ENCODE measurements at regions not wholly inside any gene's neighbourhood (a gene's known extent, or its start where the extent isn't known, plus 50 kb on each side); places are given as distances from the start of the nearest gene placed in this dataset.

- BruUV-seq (replicated peaks), result no TSS peak
- Mint-ChIP-seq H3K27me3 (ENCODE audit: insufficient read depth, unreplicated experiment) (peaks cover 4% of the 10 kb centered on the region), H3K4me3 (ENCODE audit: unreplicated experiment) (no peak overlapping the region), H3K36me3 (ENCODE audit: insufficient read depth, unreplicated experiment) (no peaks in the 10 kb centered on the region), H3K9me3 (ENCODE audit: unreplicated experiment) (no peaks in the 10 kb centered on the region), H3K27ac (ENCODE audit: unreplicated experiment) (no peak overlapping the region), H3K4me1 (ENCODE audit: low read depth, unreplicated experiment) (no peaks in the 10 kb centered on the region)
- Histone ChIP-seq H3K27me3 (replicated peaks; ENCODE audit: control insufficient read depth, insufficient read depth, low read length) (no peaks in the 10 kb centered on the region), H3K4me1 (no peaks in the 10 kb centered on the region), H3K36me3 (ENCODE audit: control insufficient read depth, insufficient read depth, low read length) (no peaks in the 10 kb centered on the region), H3K9me3 (no peaks in the 10 kb centered on the region), H3K4me3 (ENCODE audit: low read depth, low read length) (no peak overlapping the region)
- intact Hi-C loops (cut with micrococcal nuclease; ENCODE audit: unreplicated experiment), result no loop called here
- TF ChIP-seq CTCF (IDR thresholded peaks at IDR 0.05; ENCODE audit: insufficient read depth in 1 of 2, low read depth in 1 of 2, low read length in 1 of 2, severe bottlenecking in 1 of 2, unreplicated experiment in 1 of 2), result no peak
- CTCF ChIA-PET, result no interaction called here
- DNase-seq, result no peak
- POLR2A ChIA-PET, result no interaction called here
These were observed 122.2 kb downstream of the GPR37 start for GRCh38 chr7:124643311-124643811.

DNA sequence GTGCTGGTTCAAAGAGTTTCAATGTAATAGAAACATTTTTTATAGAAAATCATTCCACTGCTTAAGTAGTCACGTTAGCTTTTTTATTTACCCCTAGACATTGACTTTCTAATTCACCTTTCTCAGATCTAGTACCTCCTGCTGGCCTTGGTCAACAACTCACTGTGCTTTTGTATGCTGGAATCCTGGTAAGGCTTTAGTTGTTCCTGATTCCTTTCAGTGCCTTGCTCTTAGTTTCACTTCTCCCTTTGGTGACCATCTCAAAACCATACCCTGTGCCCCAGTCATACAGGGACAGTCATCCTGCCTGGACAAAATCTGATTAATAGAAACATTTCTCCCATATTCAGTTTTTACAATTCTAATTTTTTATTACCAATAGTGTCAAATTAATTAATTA lies 130.2 kb downstream of the GPR37 start:
- intact Hi-C loops (cut with micrococcal nuclease; ENCODE audit: unreplicated experiment), result no loop called here

GRCh38 chr7:124633740-124634139 lies 131.9 kb downstream of the GPR37 start:
- H3K36me3 ChIP-seq (ENCODE audit: control insufficient read depth, insufficient read depth, low read length), result no peaks in the 10 kb centered on the region
- BruUV-seq (replicated peaks), result no TSS peak
- no peak overlapping the region for H3K27ac Mint-ChIP-seq (ENCODE audit: unreplicated experiment)
- no peaks in the 10 kb centered on the region for H3K9me3 Mint-ChIP-seq (ENCODE audit: unreplicated experiment)
- DNase-seq, result no peak
- no peaks in the 10 kb centered on the region for H3K4me1 Mint-ChIP-seq (ENCODE audit: low read depth, unreplicated experiment)
- H3K36me3 Mint-ChIP-seq (ENCODE audit: insufficient read depth, unreplicated experiment), result no peaks in the 10 kb centered on the region
- no peak overlapping the region for H3K4me3 ChIP-seq (ENCODE audit: low read depth, low read length)
- POLR2A ChIA-PET, result no interaction called here
- CTCF ChIA-PET, result no interaction called here
- H3K4me1 ChIP-seq, result no peaks in the 10 kb centered on the region
- no peaks in the 10 kb centered on the region for H3K9me3 ChIP-seq
- H3K27me3 Mint-ChIP-seq (ENCODE audit: insufficient read depth, unreplicated experiment), result peaks cover 7% of the 10 kb centered on the region
- no peak for TF ChIP-seq CTCF (IDR thresholded peaks at IDR 0.05; ENCODE audit: insufficient read depth in 1 of 2, low read depth in 1 of 2, low read length in 1 of 2, severe bottlenecking in 1 of 2, unreplicated experiment in 1 of 2)
- no peak overlapping the region for H3K4me3 Mint-ChIP-seq (ENCODE audit: unreplicated experiment)
- H3K27me3 ChIP-seq (replicated peaks; ENCODE audit: control insufficient read depth, insufficient read depth, low read length), result no peaks in the 10 kb centered on the region
- intact Hi-C loops (cut with micrococcal nuclease; ENCODE audit: unreplicated experiment), result no loop called here

More for the DNA sequence above, 130.2 kb downstream of the GPR37 start:
- Histone ChIP-seq H3K27me3 (replicated peaks; ENCODE audit: control insufficient read depth, insufficient read depth, low read length) (no peaks in the 10 kb centered on the region), H3K4me1 (no peaks in the 10 kb centered on the region), H3K9me3 (no peaks in the 10 kb centered on the region), H3K36me3 (ENCODE audit: control insufficient read depth, insufficient read depth, low read length) (no peaks in the 10 kb centered on the region), H3K4me3 (ENCODE audit: low read depth, low read length) (no peak overlapping the region)
- no peak for TF ChIP-seq CTCF (IDR thresholded peaks at IDR 0.05; ENCODE audit: insufficient read depth in 1 of 2, low read depth in 1 of 2, low read length in 1 of 2, severe bottlenecking in 1 of 2, unreplicated experiment in 1 of 2)
- peaks cover 10% of the 10 kb centered on the region for H3K27me3 Mint-ChIP-seq (ENCODE audit: insufficient read depth, unreplicated experiment)
- H3K9me3 Mint-ChIP-seq (ENCODE audit: unreplicated experiment), result no peaks in the 10 kb centered on the region
- no peaks in the 10 kb centered on the region for H3K36me3 Mint-ChIP-seq (ENCODE audit: insufficient read depth, unreplicated experiment)
- ChIA-PET CTCF (no interaction called here), POLR2A (no interaction called here)
- BruUV-seq (replicated peaks), result no TSS peak
- H3K4me1 Mint-ChIP-seq (ENCODE audit: low read depth, unreplicated experiment), result no peaks in the 10 kb centered on the region
- no peak for DNase-seq
- no peak overlapping the region for H3K4me3 Mint-ChIP-seq (ENCODE audit: unreplicated experiment)
- no peak overlapping the region for H3K27ac Mint-ChIP-seq (ENCODE audit: unreplicated experiment)

Measured in Caco-2 (cell line).